ENCODE measurements at regions not wholly inside any gene's neighbourhood (a gene's known extent, or its start where the extent isn't known, plus 50 kb on each side); places are given as distances from the start of the nearest gene placed in this dataset.

GRCh38 chr10:8462565-8462964 lies 408.1 kb downstream of the GATA3 start:
- Histone ChIP-seq H3F3A (ENCODE audit: insufficient read depth) (no peaks in the 10 kb centered on the region), H3K9ac (no peak overlapping the region), H3K4me2 (ENCODE audit: unreplicated experiment) (no peak overlapping the region), H2AFZ (no peak overlapping the region), H3K79me2 (ENCODE audit: insufficient read depth) (no peaks in the 10 kb centered on the region), H3K27me3 (replicated peaks; ENCODE audit: insufficient read depth) (no peaks in the 10 kb centered on the region), H4K20me1 (ENCODE audit: insufficient read depth) (no peaks in the 10 kb centered on the region; the same call in 1 of the 2 replicates), H3K9me3 (ENCODE audit: low read depth) (no peaks in the 10 kb centered on the region), H3K9me2 (ENCODE audit: insufficient read depth) (no peaks in the 10 kb centered on the region), H3K4me3 (no peak overlapping the region), H3K36me3 (ENCODE audit: low read depth) (no peaks in the 10 kb centered on the region), H3K27ac (no peak overlapping the region), H3K4me1 (ENCODE audit: insufficient read depth) (no peaks in the 10 kb centered on the region)
- DNase-seq: no peak
- WGBS, 2 experiments (ENCODE audit: low coverage in 1 of 2, low lambda C conversion rate in 2 of 2, missing lambda C conversion rate in 2 of 2): 40 to 46% methylated on average over 3 of the region's 3 CpGs
- in situ Hi-C loops (cut with MboI): no loop called here
- TF ChIP-seq EZH2 (IDR thresholded peaks at IDR 0.05; ENCODE audit: insufficient read depth, poor library complexity, severe bottlenecking): no peak
- TF ChIP-seq EZH2phosphoT487 (IDR thresholded peaks at IDR 0.05; ENCODE audit: insufficient read depth, low read depth): no peak

DNA sequence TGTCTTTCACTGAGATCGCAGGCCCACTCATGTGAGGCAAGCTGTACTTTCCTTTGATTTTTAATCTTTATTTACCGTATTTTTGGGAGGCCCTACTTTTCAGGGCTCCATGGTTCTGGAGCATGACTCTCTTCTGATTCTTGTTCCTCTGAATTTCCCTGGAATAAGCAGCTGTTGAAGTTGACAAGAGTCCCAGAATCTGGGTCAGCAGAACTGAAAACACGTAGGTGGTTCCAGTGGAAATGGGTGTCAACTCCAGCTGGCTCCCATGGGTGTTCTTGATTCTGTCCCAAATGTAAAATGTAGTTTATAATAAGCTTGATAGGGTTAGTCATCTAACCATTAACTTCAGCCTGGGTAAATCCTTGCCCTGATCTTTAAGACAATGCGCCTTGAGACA lies 409.4 kb downstream of the GATA3 start:
- Histone ChIP-seq H3K79me2 (ENCODE audit: insufficient read depth) (no peaks in the 10 kb centered on the region), H3K27ac (no peak overlapping the region), H3K9ac (no peak overlapping the region), H3F3A (ENCODE audit: insufficient read depth) (no peaks in the 10 kb centered on the region), H3K36me3 (ENCODE audit: low read depth) (no peaks in the 10 kb centered on the region), H3K9me3 (ENCODE audit: low read depth) (no peaks in the 10 kb centered on the region), H3K4me1 (ENCODE audit: insufficient read depth) (no peaks in the 10 kb centered on the region), H3K4me3 (no peak overlapping the region), H2AFZ (no peak overlapping the region), H4K20me1 (ENCODE audit: insufficient read depth) (no peaks in the 10 kb centered on the region; the same call in 1 of the 2 replicates), H3K27me3 (replicated peaks; ENCODE audit: insufficient read depth) (no peaks in the 10 kb centered on the region), H3K9me2 (ENCODE audit: insufficient read depth) (no peaks in the 10 kb centered on the region), H3K4me2 (ENCODE audit: unreplicated experiment) (no peak overlapping the region)
- no peak for DNase-seq
- in situ Hi-C loops (cut with MboI): no loop called here
- TF ChIP-seq EZH2 (IDR thresholded peaks at IDR 0.05; ENCODE audit: insufficient read depth, poor library complexity, severe bottlenecking) (no peak), EZH2phosphoT487 (IDR thresholded peaks at IDR 0.05; ENCODE audit: insufficient read depth, low read depth) (no peak)
- 21 to 32% methylated on average over 4 of the region's 4 CpGs for WGBS, 2 experiments (ENCODE audit: low coverage in 1 of 2, low lambda C conversion rate in 2 of 2, missing lambda C conversion rate in 2 of 2)

DNA sequence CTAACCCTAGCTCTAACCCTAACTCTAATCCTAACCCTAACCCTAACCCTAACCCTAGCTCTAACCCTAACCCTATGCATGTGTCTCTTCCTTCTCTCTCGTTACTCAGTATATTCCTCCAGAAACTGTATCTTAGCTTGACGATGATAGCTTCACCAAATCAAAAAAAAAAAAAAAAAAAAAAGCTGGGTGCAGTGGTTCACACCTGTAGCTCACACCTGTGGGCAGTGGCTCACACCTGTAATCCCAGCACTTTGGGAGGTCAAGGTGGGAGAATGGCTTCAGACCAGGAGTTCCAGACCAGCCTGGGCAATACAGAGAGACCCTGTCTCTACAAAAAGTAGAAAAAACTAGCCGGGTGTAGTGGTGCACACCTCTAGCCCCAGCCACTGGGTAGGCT lies 414.0 kb downstream of the GATA3 start:
- Histone ChIP-seq H3K9me3 (ENCODE audit: low read depth) (no peaks in the 10 kb centered on the region), H3K27me3 (replicated peaks; ENCODE audit: insufficient read depth) (no peaks in the 10 kb centered on the region), H3K4me1 (ENCODE audit: insufficient read depth) (no peaks in the 10 kb centered on the region), H3K9me2 (ENCODE audit: insufficient read depth) (no peaks in the 10 kb centered on the region), H2AFZ (no peak overlapping the region), H3K36me3 (ENCODE audit: low read depth) (no peaks in the 10 kb centered on the region), H3K9ac (no peak overlapping the region), H3K27ac (no peak overlapping the region), H3F3A (ENCODE audit: insufficient read depth) (no peaks in the 10 kb centered on the region), H4K20me1 (ENCODE audit: insufficient read depth) (no peaks in the 10 kb centered on the region; the same call in 1 of the 2 replicates), H3K79me2 (ENCODE audit: insufficient read depth) (no peaks in the 10 kb centered on the region), H3K4me3 (no peak overlapping the region), H3K4me2 (ENCODE audit: unreplicated experiment) (no peak overlapping the region)
- DNase-seq: no peak
- in situ Hi-C loops (cut with MboI): no loop called here
- 42 to 47% methylated on average over 3 of the region's 3 CpGs for WGBS, 2 experiments (ENCODE audit: low coverage in 1 of 2, low lambda C conversion rate in 2 of 2, missing lambda C conversion rate in 2 of 2)
- TF ChIP-seq EZH2 (IDR thresholded peaks at IDR 0.05; ENCODE audit: insufficient read depth, poor library complexity, severe bottlenecking): no peak
- TF ChIP-seq EZH2phosphoT487 (IDR thresholded peaks at IDR 0.05; ENCODE audit: insufficient read depth, low read depth): no peak

GRCh38 chr10:8473205-8473604 lies 418.7 kb downstream of the GATA3 start:
- DNase-seq: no peak

DNA sequence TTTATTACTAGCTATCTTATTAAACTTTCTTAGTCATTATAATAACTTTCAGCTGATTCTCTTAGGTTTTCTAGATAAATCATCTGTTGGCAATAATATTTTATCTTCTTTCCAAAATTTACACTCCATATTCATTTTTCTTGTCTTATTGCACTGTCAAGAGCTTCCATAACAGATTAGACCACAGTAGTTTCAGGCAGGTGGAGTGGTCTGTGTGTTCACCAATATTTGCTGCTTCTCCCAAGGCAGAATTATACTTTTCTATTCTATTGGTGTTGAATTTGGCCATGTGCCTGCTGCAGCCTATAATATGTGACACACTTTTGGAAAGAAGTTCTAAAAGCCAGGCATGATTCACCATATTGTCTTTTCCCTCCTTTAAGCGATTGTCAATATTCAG lies 422.8 kb downstream of the GATA3 start:
- Histone ChIP-seq H3K27ac (no peak overlapping the region), H3K36me3 (ENCODE audit: low read depth) (no peaks in the 10 kb centered on the region), H3F3A (ENCODE audit: insufficient read depth) (no peaks in the 10 kb centered on the region), H3K9ac (no peak overlapping the region), H3K4me2 (ENCODE audit: unreplicated experiment) (no peak overlapping the region), H3K4me3 (no peak overlapping the region), H2AFZ (no peak overlapping the region), H4K20me1 (ENCODE audit: insufficient read depth) (no peaks in the 10 kb centered on the region), H3K79me2 (ENCODE audit: insufficient read depth) (no peaks in the 10 kb centered on the region), H3K9me3 (ENCODE audit: low read depth) (no peaks in the 10 kb centered on the region), H3K9me2 (ENCODE audit: insufficient read depth) (no peaks in the 10 kb centered on the region), H3K27me3 (replicated peaks; ENCODE audit: insufficient read depth) (no peaks in the 10 kb centered on the region), H3K4me1 (ENCODE audit: insufficient read depth) (no peaks in the 10 kb centered on the region)
- 25 to 42% methylated on average over 1 of the region's 1 CpG for WGBS, 2 experiments (ENCODE audit: low coverage in 1 of 2, low lambda C conversion rate in 2 of 2, missing lambda C conversion rate in 2 of 2)
- no peak for TF ChIP-seq EZH2phosphoT487 (IDR thresholded peaks at IDR 0.05; ENCODE audit: insufficient read depth, low read depth)
- TF ChIP-seq EZH2 (IDR thresholded peaks at IDR 0.05; ENCODE audit: insufficient read depth, poor library complexity, severe bottlenecking): no peak
- in situ Hi-C loops (cut with MboI): no loop called here
- no peak for DNase-seq

More at GRCh38 chr10:8473205-8473604, 418.7 kb downstream of the GATA3 start:
- Histone ChIP-seq H3K36me3 (ENCODE audit: low read depth) (no peaks in the 10 kb centered on the region), H3K9ac (no peak overlapping the region), H3K27me3 (replicated peaks; ENCODE audit: insufficient read depth) (no peaks in the 10 kb centered on the region), H3F3A (ENCODE audit: insufficient read depth) (no peaks in the 10 kb centered on the region), H3K9me2 (ENCODE audit: insufficient read depth) (no peaks in the 10 kb centered on the region), H3K27ac (no peak overlapping the region), H3K4me1 (ENCODE audit: insufficient read depth) (no peaks in the 10 kb centered on the region), H4K20me1 (ENCODE audit: insufficient read depth) (no peaks in the 10 kb centered on the region), H2AFZ (no peak overlapping the region), H3K9me3 (ENCODE audit: low read depth) (no peaks in the 10 kb centered on the region), H3K4me3 (no peak overlapping the region), H3K79me2 (ENCODE audit: insufficient read depth) (no peaks in the 10 kb centered on the region), H3K4me2 (ENCODE audit: unreplicated experiment) (no peak overlapping the region)
- 20 to 21% methylated on average over 2 of the region's 2 CpGs for WGBS, 2 experiments (ENCODE audit: low coverage in 1 of 2, low lambda C conversion rate in 2 of 2, missing lambda C conversion rate in 2 of 2)
- TF ChIP-seq EZH2phosphoT487 (IDR thresholded peaks at IDR 0.05; ENCODE audit: insufficient read depth, low read depth): no peak
- no peak for TF ChIP-seq EZH2 (IDR thresholded peaks at IDR 0.05; ENCODE audit: insufficient read depth, poor library complexity, severe bottlenecking)
- in situ Hi-C loops (cut with MboI): no loop called here
